GM12878 (cell line): ENCODE measurements at regions not wholly inside any gene's neighbourhood (a gene's known extent, or its start where the extent isn't known, plus 50 kb on each side); places are given as distances from the start of the nearest gene placed in this dataset.

Source experiments
- ATAC-seq: fragments of 200-7000 bp; cut with Tn5 transposase; 3 replicates; pipeline ENCODE4 v1.9.1; 2020; ENCODE audit warnings: mild to moderate bottlenecking, moderate library complexity
- BruUV-seq: library from RNA; stranded (reverse); fragments of 400-500 nt; replicated peaks from 2 replicates; lab custom pipeline; 2021; lab: Mats Ljungman, UMichigan
- CTCF ChIA-PET: fragments of 300-600 bp; sonication (Branson Sonifier 250); formaldehyde crosslinking; extraction: SDS; loops from one replicate; lab custom pipeline; 2021; ENCODE audit warnings: inconsistent platforms; lab: Yijun Ruan, JAX
- POLR2A ChIA-PET: fragments of 350-600 bp; formaldehyde crosslinking; extraction: SDS; loops from one replicate; lab custom pipeline; 2021; ENCODE audit warnings: inconsistent platforms; lab: Charles Lee
- RAD21 ChIA-PET: fragments of 300-600 bp; sonication (Branson Sonifier 250); formaldehyde crosslinking; loops from one replicate; lab custom pipeline; 2023; ENCODE audit warnings: antibody characterized with exemption; ENCODE audit not compliant: unreplicated experiment; lab: Charles Lee
- SMC1A ChIA-PET: fragments of 300-600 bp; sonication (Branson Sonifier 250); formaldehyde crosslinking; loops from one replicate; lab custom pipeline; 2023; ENCODE audit not compliant: unreplicated experiment, uncharacterized antibody; lab: Charles Lee
- DNase-seq: peaks from one replicate; pipeline ENCODE4 v3.0.0-alpha.2; 2011; ENCODE audit warnings: low read depth, low spot score
- FAIRE-seq: peaks from 3 replicates; lab custom pipeline; 2011; peaks lifted over from hg19 to GRCh38; lab: Jason Lieb, UNC
- H2AFZ ChIP-seq: 2 replicates; pipeline ENCODE4 v1.6.0; 2011; ENCODE audit warnings: low read depth, low read length, control low read depth; ENCODE audit not compliant: control insufficient read depth
- H3K27ac ChIP-seq: 2 replicates; pipeline ENCODE4 v1.5.1; 2011; ENCODE audit warnings: control low read depth; ENCODE audit not compliant: control insufficient read depth, insufficient read depth
- H3K27me3 ChIP-seq, 2 experiments: replicated peaks in 1 of 2; 2 replicates each; pipeline versions ENCODE4 v1.6.0 to v1.6.1; 2011; ENCODE audit warnings: low read length in 1 of 2; ENCODE audit not compliant: control insufficient read depth in 2 of 2, insufficient read depth in 2 of 2
- H3K36me3 ChIP-seq, 2 experiments: 2 replicates each; pipeline ENCODE4 v1.5.1; 2011; ENCODE audit warnings: low read length in 1 of 2; ENCODE audit not compliant: control insufficient read depth in 2 of 2, insufficient read depth in 2 of 2
- H3K4me1 ChIP-seq: 2 replicates; pipeline ENCODE4 v1.6.1; 2011; ENCODE audit warnings: mild to moderate bottlenecking, low read length, moderate library complexity, mixed read lengths; ENCODE audit not compliant: control insufficient read depth, insufficient read depth
- H3K4me2 ChIP-seq: 2 replicates; pipeline ENCODE4 v1.6.0; 2011; ENCODE audit warnings: control low read depth; ENCODE audit not compliant: control insufficient read depth, insufficient read depth
- H3K4me3 ChIP-seq: fragments of 200-600 bp; sonication (generic); 2 replicates; pipeline ENCODE4 v1.5.1; 2016
- H3K79me2 ChIP-seq: 2 replicates; pipeline ENCODE4 v1.6.0; 2011; ENCODE audit warnings: low read length; ENCODE audit not compliant: control insufficient read depth, insufficient read depth
- H3K9ac ChIP-seq: 2 replicates; pipeline ENCODE4 v1.8.0; 2011; ENCODE audit warnings: low read length, control low read depth, mixed read lengths; ENCODE audit not compliant: control insufficient read depth, insufficient read depth
- H3K9me3 ChIP-seq: replicated peaks from 3 replicates; pipeline ENCODE4 v1.5.1; 2011; ENCODE audit warnings: mild to moderate bottlenecking, low read length; ENCODE audit not compliant: control insufficient read depth, insufficient read depth
- H4K20me1 ChIP-seq: 2 replicates; pipeline ENCODE4 v1.6.0; 2011; ENCODE audit not compliant: control insufficient read depth, insufficient read depth
- ATF2 ChIP-seq: IDR thresholded peaks from 2 replicates; pipeline ENCODE4 v1.6.1; 2012; ENCODE audit warnings: low read length, inconsistent platforms
- BCL3 ChIP-seq: IDR thresholded peaks from 2 replicates; pipeline ENCODE4 v1.6.1; 2011; ENCODE audit warnings: borderline replicate concordance, low read depth, mild to moderate bottlenecking, moderate library complexity, low read length; ENCODE audit not compliant: insufficient read depth, poor library complexity, severe bottlenecking
- CREB1 ChIP-seq: IDR thresholded peaks from 2 replicates; pipeline ENCODE4 v1.6.1; 2012; ENCODE audit warnings: low read depth, mild to moderate bottlenecking, inconsistent platforms
- EZH2 ChIP-seq: IDR thresholded peaks from 2 replicates; pipeline ENCODE4 v1.6.1; 2012; ENCODE audit warnings: low read depth, mild to moderate bottlenecking, control low read depth, inconsistent platforms, low read length, borderline replicate concordance; ENCODE audit not compliant: control insufficient read depth
- FOXM1 ChIP-seq: IDR thresholded peaks from 2 replicates; pipeline ENCODE4 v1.6.1; 2012; ENCODE audit warnings: low read depth, mild to moderate bottlenecking, inconsistent platforms, low read length, moderate library complexity
- HCFC1 ChIP-seq: fragments of 150-350 bp; IDR thresholded peaks from 2 replicates; pipeline ENCODE4 v1.6.1; 2014; ENCODE audit warnings: low read length
- HDAC6 ChIP-seq: fragments of 200-600 bp; sonication (generic); IDR thresholded peaks from one replicate; pipeline ENCODE4 v1.8.0; 2017; ENCODE audit warnings: antibody characterized with exemption; ENCODE audit not compliant: unreplicated experiment
- IRF3 ChIP-seq: fragments of 450-650 bp; IDR thresholded peaks from 2 replicates; pipeline ENCODE4 v1.6.1; 2014; ENCODE audit warnings: mild to moderate bottlenecking
- IRF5 ChIP-seq: fragments of 450-650 bp; IDR thresholded peaks from 2 replicates; pipeline ENCODE4 v1.6.1; 2017; ENCODE audit warnings: borderline replicate concordance
- NR2C1 ChIP-seq: fragments of 450-650 bp; IDR thresholded peaks from 2 replicates; pipeline ENCODE4 v1.6.1; 2017; ENCODE audit warnings: antibody characterized with exemption, mild to moderate bottlenecking, moderate library complexity
- SRF ChIP-seq, 2 experiments: IDR thresholded peaks; 2 replicates each; pipeline ENCODE4 v1.6.1; 2011; ENCODE audit warnings: low read depth in 2 of 2, low read length in 2 of 2, mild to moderate bottlenecking in 1 of 2, moderate library complexity in 1 of 2
- USF1 ChIP-seq: IDR thresholded peaks from 2 replicates; pipeline ENCODE4 v1.6.1; 2011; ENCODE audit warnings: borderline replicate concordance, low read depth, mild to moderate bottlenecking, moderate library complexity, mixed read lengths, low read length; ENCODE audit not compliant: insufficient read depth; ENCODE audit errors: extremely low read length
- ZNF384 ChIP-seq: IDR thresholded peaks from 2 replicates; pipeline ENCODE4 v1.6.1; 2012; ENCODE audit warnings: low read depth, mild to moderate bottlenecking, low read length, improper control_type of control experiment, borderline replicate concordance
- ZNF687 ChIP-seq: fragments of 450-650 bp; IDR thresholded peaks from 2 replicates; pipeline ENCODE4 v1.6.1; 2017; ENCODE audit warnings: mild to moderate bottlenecking, moderate library complexity
- WGBS: methylation state at CpG from one replicate; pipeline ENCODE4 v1.1.6; 2016; ENCODE audit warnings: low lambda C conversion rate; ENCODE audit not compliant: insufficient replicate concordance, insufficient coverage; ENCODE audit errors: missing lambda C conversion rate; 5-methylcytosine and 5-hydroxymethylcytosine counted together
- in situ Hi-C: fragments of 300-500 bp; cut with MboI; formaldehyde crosslinking; loops from 9 replicates; pipeline ENCODE4 v1.14.3; 2018; ENCODE audit warnings: mixed read lengths
- intact Hi-C: fragments of 100-400 bp; cut with micrococcal nuclease; formaldehyde crosslinking; loops from one replicate; pipeline ENCODE4 v1.14.2; 2022; ENCODE audit not compliant: unreplicated experiment

GRCh38 chr6:56396435-56396834 is 149.1 kb upstream of the COL21A1 start:
- DNase-seq (no peak), ATAC-seq (no peak), FAIRE-seq (no peak)
- H2AFZ ChIP-seq, result no peak overlapping the region
- H3K9ac ChIP-seq, result no peak overlapping the region
- 22% methylated on average over 2 of the region's 2 CpGs for WGBS
- ChIA-PET SMC1A (no interaction called here), POLR2A (interaction anchor here (0.6 kb wide), 1 partner anchor 198 kb away, joined by 3 read pairs; no protein-coding TSS in a partner anchor), CTCF (no interaction called here), RAD21 (no interaction called here)
- no peaks in the 10 kb centered on the region; the same call in 1 of the 3 replicates for H3K9me3 ChIP-seq
- no peaks in the 10 kb centered on the region for H3K4me1 ChIP-seq
- in situ Hi-C loops, result no loop called here
- intact Hi-C loops, result no loop called here
- no peaks in the 10 kb centered on the region for H4K20me1 ChIP-seq
- no peak overlapping the region for H3K27ac ChIP-seq
- no peaks in the 10 kb centered on the region for H3K36me3 ChIP-seq
- no peak overlapping the region for H3K4me3 ChIP-seq
- H3K79me2 ChIP-seq, result no peaks in the 10 kb centered on the region
- no TSS peak for BruUV-seq
- no peaks in the 10 kb centered on the region for H3K27me3 ChIP-seq
- no peak overlapping the region for H3K4me2 ChIP-seq
- TF ChIP-seq HCFC1, result no peak
- TF ChIP-seq SRF (IDR thresholded peaks at IDR 0.05; ENCODE audit: low read depth in 2 of 2, low read length in 2 of 2), result no peak
- no peak for TF ChIP-seq USF1
- no peak for TF ChIP-seq ZNF687
- TF ChIP-seq IRF5, result no peak
- TF ChIP-seq FOXM1, result no peak
- no peak for TF ChIP-seq BCL3
- TF ChIP-seq NR2C1, result no peak
- no peak for TF ChIP-seq HDAC6
- TF ChIP-seq EZH2, result no peak
- no peak for TF ChIP-seq CREB1
- no peak for TF ChIP-seq ATF2
- TF ChIP-seq ZNF384, result no peak
- TF ChIP-seq IRF3, result no peak
